ENCODE measurements at regions not wholly inside any gene's neighbourhood (a gene's known extent, or its start where the extent isn't known, plus 50 kb on each side); places are given as distances from the start of the nearest gene placed in this dataset.

DNA sequence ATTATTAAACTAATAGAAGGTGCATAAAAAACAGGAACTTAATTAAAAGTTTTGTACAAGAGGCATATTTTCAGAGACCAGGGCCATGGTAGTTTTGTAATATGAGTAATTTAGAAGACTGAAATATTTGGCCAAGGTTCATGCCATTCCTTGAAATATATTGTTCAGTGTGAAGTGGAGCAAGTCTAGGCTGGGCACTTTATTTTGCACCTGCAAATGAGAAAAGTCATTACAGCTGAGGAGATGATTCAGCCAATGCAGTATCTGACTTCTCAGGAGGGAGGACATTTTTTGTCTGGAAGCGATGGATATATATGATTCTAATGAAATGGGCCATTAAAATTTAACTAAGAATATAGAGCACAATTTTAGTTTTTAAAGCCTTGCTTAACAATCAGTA lies 754.0 kb upstream of the ADAMTS16 start:
- H3K27ac Mint-ChIP-seq (ENCODE audit: unreplicated experiment), result no peak overlapping the region

DNA sequence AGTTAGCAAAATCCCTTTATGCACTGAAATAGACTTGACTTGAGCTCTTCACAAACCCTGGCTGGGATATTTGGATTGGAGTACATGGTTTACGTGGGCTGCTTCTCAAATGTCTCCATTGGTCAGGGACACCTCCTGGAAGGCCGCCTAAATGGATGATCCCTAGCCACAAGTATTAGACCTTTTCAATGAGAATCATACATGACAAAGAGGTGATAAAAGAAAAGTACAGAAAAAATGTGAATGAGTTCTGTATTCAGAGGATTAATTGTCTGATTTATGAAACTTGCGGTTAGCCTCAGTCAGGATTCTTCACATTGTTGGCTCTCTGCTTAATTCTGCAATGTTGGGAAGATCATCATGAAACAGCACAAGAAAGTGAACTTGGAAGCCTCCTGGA lies 752.8 kb upstream of the ADAMTS16 start:
- no peaks in the 10 kb centered on the region for H3K4me1 Mint-ChIP-seq (ENCODE audit: low read depth, unreplicated experiment)
- no peaks in the 10 kb centered on the region for H3K9me3 Mint-ChIP-seq (ENCODE audit: unreplicated experiment)
- H3K4me3 Mint-ChIP-seq (ENCODE audit: unreplicated experiment), result no peak overlapping the region
- TF ChIP-seq, protein P1, sequence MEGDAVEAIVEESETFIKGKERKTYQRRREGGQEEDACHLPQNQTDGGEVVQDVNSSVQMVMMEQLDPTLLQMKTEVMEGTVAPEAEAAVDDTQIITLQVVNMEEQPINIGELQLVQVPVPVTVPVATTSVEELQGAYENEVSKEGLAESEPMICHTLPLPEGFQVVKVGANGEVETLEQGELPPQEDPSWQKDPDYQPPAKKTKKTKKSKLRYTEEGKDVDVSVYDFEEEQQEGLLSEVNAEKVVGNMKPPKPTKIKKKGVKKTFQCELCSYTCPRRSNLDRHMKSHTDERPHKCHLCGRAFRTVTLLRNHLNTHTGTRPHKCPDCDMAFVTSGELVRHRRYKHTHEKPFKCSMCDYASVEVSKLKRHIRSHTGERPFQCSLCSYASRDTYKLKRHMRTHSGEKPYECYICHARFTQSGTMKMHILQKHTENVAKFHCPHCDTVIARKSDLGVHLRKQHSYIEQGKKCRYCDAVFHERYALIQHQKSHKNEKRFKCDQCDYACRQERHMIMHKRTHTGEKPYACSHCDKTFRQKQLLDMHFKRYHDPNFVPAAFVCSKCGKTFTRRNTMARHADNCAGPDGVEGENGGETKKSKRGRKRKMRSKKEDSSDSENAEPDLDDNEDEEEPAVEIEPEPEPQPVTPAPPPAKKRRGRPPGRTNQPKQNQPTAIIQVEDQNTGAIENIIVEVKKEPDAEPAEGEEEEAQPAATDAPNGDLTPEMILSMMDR (IDR thresholded peaks at IDR 0.05; ENCODE audit: partially characterized antibody, unreplicated experiment), result no peak
- H3K36me3 Mint-ChIP-seq (ENCODE audit: unreplicated experiment), result no peaks in the 10 kb centered on the region
- DNase-seq, result no peak
- H3K27me3 Mint-ChIP-seq (ENCODE audit: unreplicated experiment), result no peaks in the 10 kb centered on the region
- no peak overlapping the region for H3K27ac Mint-ChIP-seq (ENCODE audit: unreplicated experiment)

More for the DNA sequence above, 754.0 kb upstream of the ADAMTS16 start:
- Mint-ChIP-seq H3K36me3 (ENCODE audit: unreplicated experiment) (no peaks in the 10 kb centered on the region), H3K27me3 (ENCODE audit: unreplicated experiment) (no peaks in the 10 kb centered on the region), H3K4me3 (ENCODE audit: unreplicated experiment) (no peak overlapping the region), H3K4me1 (ENCODE audit: low read depth, unreplicated experiment) (no peaks in the 10 kb centered on the region), H3K9me3 (ENCODE audit: unreplicated experiment) (no peaks in the 10 kb centered on the region)
- TF ChIP-seq, protein P1 (IDR thresholded peaks at IDR 0.05; ENCODE audit: partially characterized antibody, unreplicated experiment), result no peak
- DNase-seq, result no peak

DNA sequence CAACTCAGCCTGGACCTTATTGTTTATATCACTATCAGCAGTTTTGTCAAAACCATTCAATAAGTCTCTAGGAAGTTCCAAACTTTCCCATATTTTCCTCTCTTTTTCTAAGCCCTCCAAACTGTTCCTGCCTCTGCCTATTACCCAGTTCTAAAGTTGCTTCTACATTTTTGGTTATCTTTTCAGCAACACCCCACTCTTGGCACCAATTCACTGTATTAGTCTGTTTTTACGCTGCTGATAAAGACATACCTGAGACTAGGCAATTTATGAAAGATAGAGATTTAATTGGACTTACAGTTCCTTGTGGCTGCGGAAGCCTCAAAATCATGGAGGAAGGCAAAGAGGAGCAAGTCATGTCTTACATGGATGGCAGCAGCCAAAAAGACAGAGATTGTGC lies 744.4 kb upstream of the ADAMTS16 start:
- H3K36me3 Mint-ChIP-seq (ENCODE audit: unreplicated experiment), result peaks cover 9% of the 10 kb centered on the region
- H3K4me1 Mint-ChIP-seq (ENCODE audit: low read depth, unreplicated experiment), result no peaks in the 10 kb centered on the region
- H3K4me3 Mint-ChIP-seq (ENCODE audit: unreplicated experiment), result no peak overlapping the region
- no peak for DNase-seq
- TF ChIP-seq, protein P1 (IDR thresholded peaks at IDR 0.05; ENCODE audit: partially characterized antibody, unreplicated experiment), result no peak
- no peak overlapping the region for H3K27ac Mint-ChIP-seq (ENCODE audit: unreplicated experiment)
- H3K9me3 Mint-ChIP-seq (ENCODE audit: unreplicated experiment), result peaks cover 2% of the 10 kb centered on the region
- H3K27me3 Mint-ChIP-seq (ENCODE audit: unreplicated experiment), result no peaks in the 10 kb centered on the region

DNA sequence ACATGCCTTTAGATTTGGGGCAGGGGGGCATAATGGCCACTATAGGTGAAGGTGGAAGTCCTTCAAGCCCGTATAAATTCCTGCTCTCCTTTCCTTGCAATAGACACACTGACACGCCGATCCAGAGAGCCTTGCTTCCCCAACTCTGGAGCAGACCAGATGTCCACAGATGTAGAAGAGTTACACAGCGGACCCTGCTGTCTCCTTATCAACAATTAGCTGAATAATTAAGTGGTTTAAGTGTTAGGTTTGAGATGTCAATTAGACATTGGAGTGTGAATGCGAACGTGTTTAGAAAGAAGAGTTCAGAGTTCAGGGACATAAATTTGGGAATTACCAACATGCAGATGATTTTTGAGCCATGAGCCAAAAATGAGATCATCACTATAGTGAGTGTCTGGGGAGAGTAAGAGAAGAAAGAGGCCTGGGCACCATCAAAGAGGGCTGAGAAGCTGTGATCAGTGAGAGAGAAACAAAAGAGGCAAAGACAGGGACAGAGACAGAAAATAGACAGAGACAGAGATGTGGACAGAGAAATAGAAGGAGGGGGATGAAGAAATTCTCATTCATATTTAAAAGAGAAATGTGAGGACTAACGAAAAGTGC lies 734.4 kb upstream of the ADAMTS16 start:
- DNase-seq, result no peak
- H3K27me3 Mint-ChIP-seq (ENCODE audit: unreplicated experiment), result peaks cover 3% of the 10 kb centered on the region
- H3K4me3 Mint-ChIP-seq (ENCODE audit: unreplicated experiment), result no peak overlapping the region
- H3K36me3 Mint-ChIP-seq (ENCODE audit: unreplicated experiment), result peaks cover 7% of the 10 kb centered on the region
- TF ChIP-seq, protein P1 (IDR thresholded peaks at IDR 0.05; ENCODE audit: partially characterized antibody, unreplicated experiment), result no peak
- no peaks in the 10 kb centered on the region for H3K9me3 Mint-ChIP-seq (ENCODE audit: unreplicated experiment)
- H3K27ac Mint-ChIP-seq (ENCODE audit: unreplicated experiment), result peak overlapping the region; percentile 13
- H3K4me1 Mint-ChIP-seq (ENCODE audit: low read depth, unreplicated experiment), result peaks cover 7% of the 10 kb centered on the region

DNA sequence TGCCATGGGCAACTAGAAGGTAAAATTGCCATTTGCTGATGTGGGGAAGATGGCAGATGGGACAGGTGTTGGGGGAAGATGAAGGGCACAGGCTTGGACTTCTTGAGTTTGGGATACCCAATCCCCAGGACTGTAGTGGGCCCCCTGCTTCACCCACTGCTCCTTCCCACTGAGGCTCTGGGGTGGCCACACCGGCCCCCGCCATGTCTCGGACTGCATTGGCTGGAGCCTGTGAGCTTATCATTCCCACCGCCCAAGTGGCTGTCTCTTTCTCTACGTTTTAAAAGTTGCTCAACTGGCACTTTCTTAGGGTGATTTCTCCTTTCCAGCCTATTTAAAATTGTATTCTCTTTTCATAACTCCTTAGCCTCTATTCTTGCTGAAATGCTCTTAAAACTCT lies 730.0 kb upstream of the ADAMTS16 start:
- H3K4me3 Mint-ChIP-seq (ENCODE audit: unreplicated experiment), result no peak overlapping the region
- no peak for DNase-seq

More for the DNA sequence above, 730.0 kb upstream of the ADAMTS16 start:
- H3K4me1 Mint-ChIP-seq (ENCODE audit: low read depth, unreplicated experiment), result peaks cover 7% of the 10 kb centered on the region
- TF ChIP-seq, protein P1 (IDR thresholded peaks at IDR 0.05; ENCODE audit: partially characterized antibody, unreplicated experiment), result no peak
- peaks cover 2% of the 10 kb centered on the region for H3K27me3 Mint-ChIP-seq (ENCODE audit: unreplicated experiment)
- H3K27ac Mint-ChIP-seq (ENCODE audit: unreplicated experiment), result no peak overlapping the region
- H3K9me3 Mint-ChIP-seq (ENCODE audit: unreplicated experiment), result no peaks in the 10 kb centered on the region
- H3K36me3 Mint-ChIP-seq (ENCODE audit: unreplicated experiment), result no peaks in the 10 kb centered on the region

Data from glutamatergic neuron (in vitro differentiated cells).